ENCODE measurements at regions not wholly inside any gene's neighbourhood (a gene's known extent, or its start where the extent isn't known, plus 50 kb on each side); places are given as distances from the start of the nearest gene placed in this dataset.

DNA sequence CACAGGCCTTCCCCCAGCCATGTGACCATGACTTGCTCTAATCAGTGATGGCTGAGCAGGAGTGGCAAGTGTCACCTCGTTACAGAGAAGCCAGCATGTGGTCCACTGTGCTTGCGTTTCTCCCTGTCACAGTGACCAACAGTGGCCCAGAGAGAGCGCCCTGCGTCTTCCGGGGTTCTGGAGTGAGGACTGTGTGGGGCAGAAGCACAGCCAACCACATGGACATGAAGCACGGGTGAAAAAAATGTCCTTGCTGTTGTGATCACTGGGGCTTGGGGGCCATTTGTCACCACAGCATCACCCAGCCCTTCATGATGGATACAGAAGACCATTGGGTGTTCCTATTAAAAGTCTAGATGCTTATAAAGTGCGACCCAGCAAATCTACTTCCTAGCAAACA lies 174.6 kb upstream of the C14orf180 start:
- TF ChIP-seq, protein P1, sequence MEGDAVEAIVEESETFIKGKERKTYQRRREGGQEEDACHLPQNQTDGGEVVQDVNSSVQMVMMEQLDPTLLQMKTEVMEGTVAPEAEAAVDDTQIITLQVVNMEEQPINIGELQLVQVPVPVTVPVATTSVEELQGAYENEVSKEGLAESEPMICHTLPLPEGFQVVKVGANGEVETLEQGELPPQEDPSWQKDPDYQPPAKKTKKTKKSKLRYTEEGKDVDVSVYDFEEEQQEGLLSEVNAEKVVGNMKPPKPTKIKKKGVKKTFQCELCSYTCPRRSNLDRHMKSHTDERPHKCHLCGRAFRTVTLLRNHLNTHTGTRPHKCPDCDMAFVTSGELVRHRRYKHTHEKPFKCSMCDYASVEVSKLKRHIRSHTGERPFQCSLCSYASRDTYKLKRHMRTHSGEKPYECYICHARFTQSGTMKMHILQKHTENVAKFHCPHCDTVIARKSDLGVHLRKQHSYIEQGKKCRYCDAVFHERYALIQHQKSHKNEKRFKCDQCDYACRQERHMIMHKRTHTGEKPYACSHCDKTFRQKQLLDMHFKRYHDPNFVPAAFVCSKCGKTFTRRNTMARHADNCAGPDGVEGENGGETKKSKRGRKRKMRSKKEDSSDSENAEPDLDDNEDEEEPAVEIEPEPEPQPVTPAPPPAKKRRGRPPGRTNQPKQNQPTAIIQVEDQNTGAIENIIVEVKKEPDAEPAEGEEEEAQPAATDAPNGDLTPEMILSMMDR (IDR thresholded peaks at IDR 0.05; ENCODE audit: insufficient read depth in 1 of 2, low read depth in 1 of 2, low read length in 1 of 2, severe bottlenecking in 1 of 2, unreplicated experiment in 1 of 2): no peak
- H3K9me3 ChIP-seq: no peaks in the 10 kb centered on the region

DNA sequence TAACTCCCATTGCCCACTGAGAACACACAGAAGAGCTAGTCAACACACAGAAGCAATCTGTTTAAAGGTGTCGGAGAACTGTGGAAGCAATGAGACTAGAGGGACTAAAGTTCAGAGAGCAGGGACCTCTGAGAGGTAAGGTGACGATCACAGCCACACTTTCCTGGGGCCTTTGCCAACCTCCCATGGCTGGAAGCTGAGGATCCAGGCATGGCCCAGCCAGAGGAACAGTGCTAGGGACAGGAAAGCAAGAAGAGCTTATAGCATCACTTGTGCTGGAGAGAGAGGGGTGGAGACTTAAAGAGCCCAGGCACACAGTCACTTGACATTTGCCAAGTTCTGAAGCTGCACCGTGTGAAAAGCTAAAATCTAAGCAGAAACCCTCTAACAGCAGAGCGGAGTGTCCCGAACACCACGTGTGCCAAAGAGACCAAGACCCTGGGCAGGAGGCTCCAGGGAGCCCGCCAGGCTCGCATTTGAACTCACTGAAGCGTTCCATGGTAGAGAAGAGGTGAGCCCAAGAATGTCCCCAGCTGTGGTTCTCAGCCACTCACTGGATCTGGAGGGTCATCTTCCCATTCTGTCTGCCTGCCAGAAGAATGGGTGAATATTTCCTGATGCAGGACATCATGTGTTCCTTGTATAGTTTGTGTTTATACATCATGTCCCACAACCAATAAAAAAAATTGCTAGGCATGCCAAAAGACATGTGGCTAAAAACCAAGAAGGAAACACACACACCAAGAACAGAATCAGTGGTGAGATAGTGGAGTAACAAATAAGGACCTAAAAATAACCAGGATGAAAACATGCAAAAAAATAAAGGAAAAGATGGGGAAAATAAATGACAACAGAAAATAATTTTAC lies 174.0 kb upstream of the C14orf180 start:
- no peak overlapping the region for H3K27ac Mint-ChIP-seq (ENCODE audit: unreplicated experiment)
- Histone ChIP-seq H3K9me3 (no peaks in the 10 kb centered on the region), H3K27me3 (replicated peaks; ENCODE audit: control insufficient read depth, insufficient read depth, low read length) (no peaks in the 10 kb centered on the region), H3K4me1 (no peaks in the 10 kb centered on the region), H3K36me3 (ENCODE audit: control insufficient read depth, insufficient read depth, low read length) (no peaks in the 10 kb centered on the region), H3K4me3 (ENCODE audit: low read depth, low read length) (no peak overlapping the region)
- ChIA-PET CTCF (no interaction called here), POLR2A (no interaction called here)
- no TSS peak for BruUV-seq (replicated peaks)
- H3K36me3 Mint-ChIP-seq (ENCODE audit: insufficient read depth, unreplicated experiment): no peaks in the 10 kb centered on the region
- H3K27me3 Mint-ChIP-seq (ENCODE audit: insufficient read depth, unreplicated experiment): peaks cover 37% of the 10 kb centered on the region
- intact Hi-C loops (cut with micrococcal nuclease; ENCODE audit: unreplicated experiment): no loop called here
- no peak overlapping the region for H3K4me3 Mint-ChIP-seq (ENCODE audit: unreplicated experiment)
- no peaks in the 10 kb centered on the region for H3K4me1 Mint-ChIP-seq (ENCODE audit: low read depth, unreplicated experiment)
- no peak for DNase-seq
- TF ChIP-seq, protein P1 (IDR thresholded peaks at IDR 0.05; ENCODE audit: insufficient read depth in 1 of 2, low read depth in 1 of 2, low read length in 1 of 2, severe bottlenecking in 1 of 2, unreplicated experiment in 1 of 2): no peak
- peaks cover 16% of the 10 kb centered on the region for H3K9me3 Mint-ChIP-seq (ENCODE audit: unreplicated experiment)

More for the DNA sequence above, 174.6 kb upstream of the C14orf180 start:
- Mint-ChIP-seq H3K27ac (ENCODE audit: unreplicated experiment) (no peak overlapping the region), H3K9me3 (ENCODE audit: unreplicated experiment) (peaks cover 16% of the 10 kb centered on the region), H3K4me1 (ENCODE audit: low read depth, unreplicated experiment) (no peaks in the 10 kb centered on the region), H3K4me3 (ENCODE audit: unreplicated experiment) (no peak overlapping the region), H3K27me3 (ENCODE audit: insufficient read depth, unreplicated experiment) (peaks cover 37% of the 10 kb centered on the region), H3K36me3 (ENCODE audit: insufficient read depth, unreplicated experiment) (no peaks in the 10 kb centered on the region)
- no peak for DNase-seq
- intact Hi-C loops (cut with micrococcal nuclease; ENCODE audit: unreplicated experiment): no loop called here
- ChIA-PET POLR2A (no interaction called here), CTCF (no interaction called here)
- no peaks in the 10 kb centered on the region for H3K4me1 ChIP-seq
- no peaks in the 10 kb centered on the region for H3K36me3 ChIP-seq (ENCODE audit: control insufficient read depth, insufficient read depth, low read length)
- no peak overlapping the region for H3K4me3 ChIP-seq (ENCODE audit: low read depth, low read length)
- no TSS peak for BruUV-seq (replicated peaks)
- no peaks in the 10 kb centered on the region for H3K27me3 ChIP-seq (replicated peaks; ENCODE audit: control insufficient read depth, insufficient read depth, low read length)

DNA sequence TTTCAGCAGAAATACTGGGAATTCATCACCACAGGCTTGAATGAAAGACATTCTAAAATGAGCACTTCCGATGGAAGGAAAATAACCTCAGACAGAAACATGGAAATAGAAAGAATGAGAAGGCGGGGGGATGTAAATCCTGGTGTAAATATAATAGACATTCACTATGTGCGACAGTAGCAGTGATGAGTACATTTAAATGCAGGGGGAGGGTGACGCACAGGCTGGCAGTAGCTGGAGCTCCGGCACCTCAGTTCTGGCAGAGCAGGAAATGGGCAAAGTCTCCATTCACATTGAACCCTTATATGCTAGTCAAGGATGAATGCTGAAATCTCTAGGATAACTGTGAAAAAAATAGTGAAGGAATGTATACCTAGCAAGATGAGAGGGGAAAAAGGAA lies 172.7 kb upstream of the C14orf180 start:
- no peak overlapping the region for H3K4me3 Mint-ChIP-seq (ENCODE audit: unreplicated experiment)
- Histone ChIP-seq H3K27me3 (replicated peaks; ENCODE audit: control insufficient read depth, insufficient read depth, low read length) (no peaks in the 10 kb centered on the region), H3K9me3 (no peaks in the 10 kb centered on the region), H3K4me3 (ENCODE audit: low read depth, low read length) (no peak overlapping the region), H3K4me1 (no peaks in the 10 kb centered on the region), H3K36me3 (ENCODE audit: control insufficient read depth, insufficient read depth, low read length) (no peaks in the 10 kb centered on the region)
- no peak overlapping the region for H3K27ac Mint-ChIP-seq (ENCODE audit: unreplicated experiment)
- H3K4me1 Mint-ChIP-seq (ENCODE audit: low read depth, unreplicated experiment): no peaks in the 10 kb centered on the region
- intact Hi-C loops (cut with micrococcal nuclease; ENCODE audit: unreplicated experiment): no loop called here
- CTCF ChIA-PET: no interaction called here
- POLR2A ChIA-PET: no interaction called here
- no TSS peak for BruUV-seq (replicated peaks)
- no peak for DNase-seq
- peaks cover 16% of the 10 kb centered on the region for H3K9me3 Mint-ChIP-seq (ENCODE audit: unreplicated experiment)
- H3K27me3 Mint-ChIP-seq (ENCODE audit: insufficient read depth, unreplicated experiment): peaks cover 33% of the 10 kb centered on the region
- H3K36me3 Mint-ChIP-seq (ENCODE audit: insufficient read depth, unreplicated experiment): no peaks in the 10 kb centered on the region
- TF ChIP-seq, protein P1 (IDR thresholded peaks at IDR 0.05; ENCODE audit: insufficient read depth in 1 of 2, low read depth in 1 of 2, low read length in 1 of 2, severe bottlenecking in 1 of 2, unreplicated experiment in 1 of 2): no peak
